ENCODE measurements at regions not wholly inside any gene's neighbourhood (a gene's known extent, or its start where the extent isn't known, plus 50 kb on each side); places are given as distances from the start of the nearest gene placed in this dataset.
"Not testable (repeated sequence)": the region's sequence is repeated elsewhere in the genome, so short reads cannot be mapped to it uniquely, and the experiment has no call there.

DNA sequence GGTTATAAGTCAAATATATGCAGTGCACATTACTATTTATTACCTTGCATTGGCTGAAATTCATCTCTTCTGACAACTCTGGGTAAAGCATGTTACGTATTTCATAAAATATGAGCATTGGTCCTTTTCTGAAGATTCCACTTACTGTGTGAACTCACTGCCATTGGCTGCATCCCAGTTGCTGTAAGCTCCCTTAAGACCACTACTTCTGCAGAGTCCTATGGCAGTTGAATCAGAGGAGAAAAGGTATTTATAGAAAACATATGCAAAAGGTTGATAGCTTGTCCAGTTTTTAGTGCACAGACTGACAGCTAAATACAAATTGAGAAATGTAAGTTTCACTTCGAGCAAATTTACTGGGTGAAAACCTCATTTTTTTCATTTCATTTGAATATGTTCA lies 394.6 kb upstream of the ARRDC3 start:
- ChIA-PET POLR2A (interaction anchor here (0.6 kb wide), 1 partner anchor 402 kb away, joined by 4 read pairs; no protein-coding TSS in a partner anchor), CTCF (ENCODE audit: unreplicated experiment) (no interaction called here)
- H3K79me2 ChIP-seq (ENCODE audit: insufficient read depth, low read depth, low read length), result no peaks in the 10 kb centered on the region
- H3K36me3 ChIP-seq (ENCODE audit: insufficient read depth, low read length), result no peaks in the 10 kb centered on the region
- no peak overlapping the region for H3K27ac ChIP-seq (ENCODE audit: low read depth, low read length, poor library complexity, severe bottlenecking)
- no peaks in the 10 kb centered on the region for H3K4me1 ChIP-seq (ENCODE audit: insufficient read depth, low read length, poor library complexity, severe bottlenecking)
- no TSS peak for BruUV-seq (replicated peaks)
- intact Hi-C loops (cut with micrococcal nuclease; ENCODE audit: unreplicated experiment), result no loop called here
- H2AFZ ChIP-seq (ENCODE audit: low read length), result no peak overlapping the region
- H4K20me1 ChIP-seq (ENCODE audit: insufficient read depth, low read length), result no peaks in the 10 kb centered on the region
- H3K9me3 ChIP-seq (ENCODE audit: low read length), result no peaks in the 10 kb centered on the region
- no peak for DNase-seq (ENCODE audit: low spot score)
- H3K4me2 ChIP-seq (ENCODE audit: low read length), result no peak overlapping the region
- TF ChIP-seq EZH2phosphoT487 (IDR thresholded peaks at IDR 0.05; ENCODE audit: borderline replicate concordance, low read depth, low read length) (no peak), CTCF (conservative IDR thresholded peaks at IDR 0.05; ENCODE audit: low read length) (no peak)
- no peaks in the 10 kb centered on the region for H3K9me2 ChIP-seq (ENCODE audit: insufficient read depth, low read length)
- no peak overlapping the region for H3K4me3 ChIP-seq (ENCODE audit: low read depth, low read length, poor library complexity, severe bottlenecking)

DNA sequence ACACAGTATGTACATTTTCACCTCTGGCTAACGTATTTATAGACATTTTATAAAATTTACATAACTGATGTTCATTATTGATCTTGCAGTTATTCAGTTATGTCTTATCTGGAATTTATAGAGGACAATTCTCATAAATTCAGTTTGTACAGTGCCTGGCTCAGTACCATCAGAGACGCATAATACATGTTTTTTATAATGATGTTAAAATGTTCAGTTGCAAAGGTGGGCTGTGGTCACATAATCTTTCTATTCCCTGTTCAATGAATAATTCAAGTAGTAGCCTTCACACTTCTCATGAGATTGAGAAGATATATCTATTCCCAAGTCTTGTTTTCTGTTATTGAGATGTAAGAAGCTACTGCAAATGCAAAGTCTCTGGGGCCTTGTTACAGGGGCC lies 393.1 kb upstream of the ARRDC3 start:
- H2AFZ ChIP-seq (ENCODE audit: low read length), result no peak overlapping the region
- no peaks in the 10 kb centered on the region for H3K79me2 ChIP-seq (ENCODE audit: insufficient read depth, low read depth, low read length)
- intact Hi-C loops (cut with micrococcal nuclease; ENCODE audit: unreplicated experiment), result no loop called here
- no peaks in the 10 kb centered on the region for H3K36me3 ChIP-seq (ENCODE audit: insufficient read depth, low read length)
- ChIA-PET CTCF (ENCODE audit: unreplicated experiment) (no interaction called here), POLR2A (interaction anchor here (0.7 kb wide), 1 partner anchor 940 kb away, joined by 3 read pairs; no protein-coding TSS in a partner anchor)
- no peaks in the 10 kb centered on the region for H4K20me1 ChIP-seq (ENCODE audit: insufficient read depth, low read length)
- no TSS peak for BruUV-seq (replicated peaks)
- H3K9me2 ChIP-seq (ENCODE audit: insufficient read depth, low read length), result no peaks in the 10 kb centered on the region
- H3K4me1 ChIP-seq (ENCODE audit: insufficient read depth, low read length, poor library complexity, severe bottlenecking), result no peaks in the 10 kb centered on the region
- no peak overlapping the region for H3K4me2 ChIP-seq (ENCODE audit: low read length)
- DNase-seq (ENCODE audit: low spot score), result no peak
- H3K27ac ChIP-seq (ENCODE audit: low read depth, low read length, poor library complexity, severe bottlenecking), result no peak overlapping the region
- TF ChIP-seq EZH2phosphoT487 (IDR thresholded peaks at IDR 0.05; ENCODE audit: borderline replicate concordance, low read depth, low read length), result no peak
- no peak for TF ChIP-seq CTCF (conservative IDR thresholded peaks at IDR 0.05; ENCODE audit: low read length)
- no peaks in the 10 kb centered on the region for H3K9me3 ChIP-seq (ENCODE audit: low read length)
- no peak overlapping the region for H3K4me3 ChIP-seq (ENCODE audit: low read depth, low read length, poor library complexity, severe bottlenecking)

GRCh38 chr5:91770400-91770799 lies 387.3 kb upstream of the ARRDC3 start:
- CTCF ChIA-PET (ENCODE audit: unreplicated experiment), result no interaction called here

DNA sequence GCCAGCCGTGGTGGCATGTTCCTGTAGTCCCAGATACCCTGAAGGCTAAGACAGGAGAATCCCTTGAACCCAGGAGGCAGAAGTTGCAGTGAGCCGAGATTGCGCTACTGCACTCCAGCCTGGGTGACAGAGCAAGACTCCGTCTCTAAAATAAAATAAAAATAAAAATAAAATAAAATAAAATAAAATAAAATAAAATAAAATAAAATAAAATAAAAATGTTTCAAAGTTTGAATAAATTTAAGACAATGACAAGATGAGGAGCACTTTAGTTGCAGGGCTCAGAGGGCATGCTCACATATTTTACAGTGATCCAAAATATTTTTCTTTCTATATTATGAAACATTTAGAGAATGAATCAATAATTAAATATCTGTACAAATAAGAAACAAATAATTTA lies 374.3 kb upstream of the ARRDC3 start:
- H3K4me2 ChIP-seq (ENCODE audit: low read length); H2AFZ ChIP-seq (ENCODE audit: low read length); POLR2A ChIA-PET; H3K9me3 ChIP-seq (ENCODE audit: low read length); CTCF ChIA-PET (ENCODE audit: unreplicated experiment); H3K4me3 ChIP-seq (ENCODE audit: low read depth, low read length, poor library complexity, severe bottlenecking); H3K27ac ChIP-seq (ENCODE audit: low read depth, low read length, poor library complexity, severe bottlenecking); H3K9me2 ChIP-seq (ENCODE audit: insufficient read depth, low read length); H3K4me1 ChIP-seq (ENCODE audit: insufficient read depth, low read length, poor library complexity, severe bottlenecking); DNase-seq (ENCODE audit: low spot score); H4K20me1 ChIP-seq (ENCODE audit: insufficient read depth, low read length); BruUV-seq (replicated peaks); H3K36me3 ChIP-seq (ENCODE audit: insufficient read depth, low read length); intact Hi-C loops (cut with micrococcal nuclease; ENCODE audit: unreplicated experiment); H3K79me2 ChIP-seq (ENCODE audit: insufficient read depth, low read depth, low read length): not testable (repeated sequence)

More at GRCh38 chr5:91770400-91770799, 387.3 kb upstream of the ARRDC3 start:
- H3K4me1 ChIP-seq (ENCODE audit: insufficient read depth, low read length, poor library complexity, severe bottlenecking), result no peaks in the 10 kb centered on the region
- POLR2A ChIA-PET, result no interaction called here
- no peak for DNase-seq (ENCODE audit: low spot score)
- intact Hi-C loops (cut with micrococcal nuclease; ENCODE audit: unreplicated experiment), result no loop called here
- no peaks in the 10 kb centered on the region for H3K9me2 ChIP-seq (ENCODE audit: insufficient read depth, low read length)
- no peaks in the 10 kb centered on the region for H3K36me3 ChIP-seq (ENCODE audit: insufficient read depth, low read length)
- no peaks in the 10 kb centered on the region for H3K9me3 ChIP-seq (ENCODE audit: low read length)
- no peaks in the 10 kb centered on the region for H4K20me1 ChIP-seq (ENCODE audit: insufficient read depth, low read length)
- BruUV-seq (replicated peaks), result no TSS peak
- no peaks in the 10 kb centered on the region for H3K79me2 ChIP-seq (ENCODE audit: insufficient read depth, low read depth, low read length)
- no peak overlapping the region for H3K27ac ChIP-seq (ENCODE audit: low read depth, low read length, poor library complexity, severe bottlenecking)
- no peak for TF ChIP-seq EZH2phosphoT487 (IDR thresholded peaks at IDR 0.05; ENCODE audit: borderline replicate concordance, low read depth, low read length)
- no peak overlapping the region for H3K4me3 ChIP-seq (ENCODE audit: low read depth, low read length, poor library complexity, severe bottlenecking)
- no peak overlapping the region for H2AFZ ChIP-seq (ENCODE audit: low read length)
- H3K4me2 ChIP-seq (ENCODE audit: low read length), result no peak overlapping the region

Measured in OCI-LY7 (cell line).